ENCODE measurements at regions not wholly inside any gene's neighbourhood (a gene's known extent, or its start where the extent isn't known, plus 50 kb on each side); places are given as distances from the start of the nearest gene placed in this dataset.
A peak's percentile ranks its signal among the peaks of the same experiment; 100 is the strongest.
"Not testable (repeated sequence)": the region's sequence is repeated elsewhere in the genome, so short reads cannot be mapped to it uniquely, and the experiment has no call there.

DNA sequence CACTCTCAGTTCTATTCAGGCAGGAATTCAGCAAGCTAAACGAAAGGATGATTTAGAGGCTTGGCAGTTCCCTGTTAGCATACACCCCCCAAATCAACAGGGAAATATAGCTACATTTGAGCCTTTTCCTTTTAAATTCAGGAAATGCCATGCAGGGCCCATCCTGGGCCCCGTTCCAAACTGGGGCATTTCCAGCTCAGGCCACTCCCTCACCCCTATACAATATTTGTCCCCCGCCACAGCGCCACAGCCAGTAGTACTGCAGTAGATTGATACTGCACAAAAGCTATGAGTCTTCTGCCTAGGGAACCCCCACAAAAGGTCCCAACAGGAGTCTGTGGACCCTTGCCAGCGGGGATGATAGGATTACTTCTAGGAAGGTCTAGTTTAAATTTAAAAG lies 102.0 kb upstream of the MAPK10 start:
- intact Hi-C loops (cut with DNase I), result no loop called here
- DNase-seq, result no peak

GRCh38 chr4:86472377-86473019 lies 112.6 kb upstream of the MAPK10 start:
- intact Hi-C loops (cut with DNase I), result no loop called here
- no peak for DNase-seq

DNA sequence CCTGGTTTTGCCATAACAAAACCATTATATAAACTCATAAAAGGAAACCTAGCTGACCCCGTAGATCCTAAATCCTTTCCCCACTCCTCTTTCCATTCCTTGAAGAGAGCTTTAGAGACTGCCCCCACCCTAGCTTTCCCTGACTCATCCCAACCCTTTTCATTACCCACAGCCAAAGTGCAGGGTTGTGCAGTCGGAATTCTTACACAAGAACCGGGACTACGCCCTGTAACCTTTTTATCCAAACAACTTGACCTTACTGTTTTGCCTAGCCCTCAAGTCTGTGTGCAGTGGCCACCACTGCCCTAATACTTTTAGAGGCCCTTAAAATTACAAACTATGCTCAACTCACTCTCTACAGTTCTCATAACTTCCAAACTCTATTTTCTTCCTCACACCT lies 116.0 kb upstream of the PTPN13 start:
- intact Hi-C loops (cut with DNase I); DNase-seq: not testable (repeated sequence)

GRCh38 chr4:86481440-86481839 lies 112.7 kb upstream of the PTPN13 start:
- intact Hi-C loops (cut with DNase I), result no loop called here
- no peak for DNase-seq

- intact Hi-C loops (cut with DNase I), result no loop called here
- peak in 6 of 42 donors; percentile 9 to 31 (median 19) for DNase-seq
Observed at GRCh38 chr4:86482306-86483172, 111.6 kb upstream of the PTPN13 start.

GRCh38 chr4:86483173-86483490 lies 111.0 kb upstream of the PTPN13 start:
- intact Hi-C loops (cut with DNase I), result no loop called here
- no peak for DNase-seq

DNA sequence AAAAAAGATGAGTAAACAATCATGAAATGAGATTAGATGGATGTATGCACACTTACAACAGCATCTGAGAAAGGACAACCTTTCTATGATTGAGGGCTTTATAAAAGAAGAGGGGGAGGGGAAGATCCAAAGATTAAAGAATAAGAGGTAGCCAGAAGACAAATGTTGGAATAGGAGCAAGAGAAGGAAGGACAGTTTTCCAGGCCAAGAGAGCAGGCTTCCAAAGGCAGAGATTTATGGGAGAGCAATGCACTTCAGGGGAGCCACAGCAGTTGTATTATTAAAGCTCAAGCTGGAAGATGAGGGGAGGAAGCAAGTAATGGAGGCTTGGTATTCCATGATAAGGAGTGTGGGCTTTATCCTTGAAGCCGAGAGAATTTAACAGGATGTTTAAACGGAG lies 110.3 kb upstream of the PTPN13 start:
- intact Hi-C loops (cut with DNase I), result no loop called here

GRCh38 chr4:86484241-86484640 lies 109.9 kb upstream of the PTPN13 start:
- intact Hi-C loops (cut with DNase I), result no loop called here
- DNase-seq, result no peak

More for the DNA sequence above, 110.3 kb upstream of the PTPN13 start:
- no peak for DNase-seq

GRCh38 chr4:86487738-86488348 lies 106.3 kb upstream of the PTPN13 start:
- DNase-seq, result no peak
- intact Hi-C loops (cut with DNase I), result no loop called here

- intact Hi-C loops (cut with DNase I), result loop anchor here (10.0 kb wide), 1 partner anchor 129 kb away; the partner anchor contains the start of gene MAPK10
- no peak for DNase-seq
Observed at GRCh38 chr4:86493460-86493859, 100.7 kb upstream of the PTPN13 start.

- peak in 38 of 42 donors; percentile 21 to 83 (median 52) for DNase-seq
- intact Hi-C loops (cut with DNase I), result loop anchor here (5.0 to 10.0 kb wide), 2 partner anchors 132 to 401 kb away; partner anchors contain the start of gene MAPK10
Observed at GRCh38 chr4:86496094-86497080, 97.7 kb upstream of the PTPN13 start.

- DNase-seq, result peak in 12 of 42 donors; percentile 3 to 49 (median 13)
- intact Hi-C loops (cut with DNase I), result loop anchor here (5.0 to 10.0 kb wide), 2 partner anchors 132 to 400 kb away; partner anchors contain the start of gene MAPK10
Observed at GRCh38 chr4:86497131-86497530, 97.0 kb upstream of the PTPN13 start.

DNA sequence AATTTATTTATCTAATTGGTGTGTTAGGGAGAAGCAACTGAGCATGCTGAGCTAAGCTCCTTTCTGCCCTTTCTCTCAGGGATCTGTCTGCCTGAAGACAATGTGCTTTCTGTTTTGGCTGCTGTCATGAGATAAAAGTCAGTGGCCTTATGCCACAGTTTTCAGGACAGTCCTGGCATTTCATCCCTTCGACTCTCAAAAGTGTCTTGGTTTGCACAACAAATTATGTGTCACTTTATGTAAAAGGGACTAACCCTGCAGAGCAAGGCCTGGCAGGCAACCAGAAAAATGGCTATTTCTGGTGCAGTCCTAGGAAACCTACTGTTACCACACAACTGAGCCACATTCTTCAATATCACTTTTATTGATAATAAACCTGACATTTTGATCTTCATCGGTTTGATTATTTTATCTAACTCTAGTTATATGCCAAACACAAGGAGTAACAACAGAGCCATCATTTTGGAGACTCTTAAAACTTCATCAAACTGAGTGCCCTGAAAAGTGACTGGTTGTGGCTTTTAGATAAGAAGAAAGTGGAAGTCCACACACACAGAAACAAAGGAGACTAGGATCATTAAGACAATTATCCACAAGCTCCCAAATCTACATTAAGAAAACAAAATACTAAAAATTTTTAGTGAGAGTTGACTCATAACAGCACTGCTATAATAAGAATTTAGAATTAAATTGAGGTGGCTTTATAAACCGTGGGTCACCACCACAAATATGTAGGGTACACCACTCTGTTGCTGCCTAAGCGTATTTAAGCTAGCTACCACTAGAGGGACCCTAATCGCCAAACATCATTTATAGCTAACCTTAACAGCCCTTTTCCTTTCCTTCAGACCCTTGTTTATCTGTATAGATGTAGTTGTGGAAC lies 95.9 kb upstream of the PTPN13 start:
- intact Hi-C loops (cut with DNase I), result loop anchor here (5.0 to 10.0 kb wide), 2 partner anchors 133 to 399 kb away; partner anchors contain the start of gene MAPK10
- peak in 24 of 42 donors; percentile 10 to 71 (median 32) for DNase-seq

GRCh38 chr4:86498863-86499166 lies 95.3 kb upstream of the PTPN13 start:
- no peak for DNase-seq
- intact Hi-C loops (cut with DNase I), result loop anchor here (5.0 to 10.0 kb wide), 2 partner anchors 134 to 398 kb away; partner anchors contain the start of gene MAPK10

DNA sequence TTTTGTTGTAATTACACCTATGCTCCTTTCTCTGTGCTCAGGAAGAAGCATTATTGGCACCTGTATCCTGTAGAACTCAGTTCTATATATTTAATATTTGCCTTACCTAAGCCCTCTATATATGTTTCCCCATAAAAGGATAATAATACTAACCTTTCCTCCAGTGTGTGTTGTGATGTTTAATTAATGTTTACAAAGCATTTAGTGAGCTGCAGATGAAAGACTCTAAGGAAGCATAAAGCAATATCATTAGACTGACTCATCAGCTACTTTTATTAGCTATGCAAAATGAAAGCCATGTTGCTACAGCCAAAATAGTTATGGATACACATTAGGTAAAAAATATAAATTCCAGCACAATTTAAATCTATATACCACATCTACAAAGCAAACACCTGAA lies 93.6 kb upstream of the PTPN13 start:
- intact Hi-C loops (cut with DNase I), result no loop called here
- no peak for DNase-seq

GRCh38 chr4:86502081-86502480 lies 92.0 kb upstream of the PTPN13 start:
- no peak for DNase-seq
- intact Hi-C loops (cut with DNase I), result no loop called here

DNA sequence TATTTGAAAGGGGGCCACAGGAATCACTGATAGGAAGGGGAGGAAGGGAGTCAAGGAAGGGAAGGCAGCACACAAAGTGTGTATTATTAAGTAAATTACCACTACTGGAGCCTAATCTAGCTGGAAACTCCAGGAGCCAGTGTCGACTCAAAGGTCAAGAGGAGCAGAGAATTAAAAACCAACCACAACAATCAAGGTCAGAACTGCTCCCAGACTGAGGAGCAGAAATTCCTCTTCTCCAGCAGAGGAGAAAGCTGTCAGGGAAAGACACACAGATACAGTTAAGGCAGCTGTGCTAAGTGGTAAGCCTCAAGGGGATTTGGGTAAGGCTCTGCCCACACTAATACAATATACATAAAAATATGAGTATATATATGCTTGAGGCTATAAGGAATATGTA lies 87.5 kb upstream of the PTPN13 start:
- intact Hi-C loops (cut with DNase I), result no loop called here

GRCh38 chr4:86508436-86508835 lies 85.7 kb upstream of the PTPN13 start:
- intact Hi-C loops (cut with DNase I), result no loop called here
- no peak for DNase-seq

More for the DNA sequence above, 87.5 kb upstream of the PTPN13 start:
- no peak for DNase-seq

All from head of caudate nucleus (tissue), 42 donors.